Skin epidermis (tissue), 12 donors: ENCODE measurements at regions not wholly inside any gene's neighbourhood (a gene's known extent, or its start where the extent isn't known, plus 50 kb on each side); places are given as distances from the start of the nearest gene placed in this dataset.
A peak's percentile ranks its signal among the peaks of the same experiment; 100 is the strongest.

Source experiments
- H3K27ac ChIP-seq, 21 experiments: fragments of 200-600 bp; sonication (generic) in 11 of 21; one replicate each; pipeline ENCODE4 v1.5.0; 2020; ENCODE audit warnings: mild to moderate bottlenecking in 3 of 21, inconsistent platforms in 2 of 21, moderate library complexity in 2 of 21
- H3K4me3 ChIP-seq, 7 experiments: fragments of 200-600 bp; sonication (generic) in 2 of 7; one replicate each; pipeline ENCODE4 v1.5.0; 2020; ENCODE audit warnings: inconsistent platforms in 2 of 7, mild to moderate bottlenecking in 2 of 7, moderate library complexity in 1 of 7

DNA sequence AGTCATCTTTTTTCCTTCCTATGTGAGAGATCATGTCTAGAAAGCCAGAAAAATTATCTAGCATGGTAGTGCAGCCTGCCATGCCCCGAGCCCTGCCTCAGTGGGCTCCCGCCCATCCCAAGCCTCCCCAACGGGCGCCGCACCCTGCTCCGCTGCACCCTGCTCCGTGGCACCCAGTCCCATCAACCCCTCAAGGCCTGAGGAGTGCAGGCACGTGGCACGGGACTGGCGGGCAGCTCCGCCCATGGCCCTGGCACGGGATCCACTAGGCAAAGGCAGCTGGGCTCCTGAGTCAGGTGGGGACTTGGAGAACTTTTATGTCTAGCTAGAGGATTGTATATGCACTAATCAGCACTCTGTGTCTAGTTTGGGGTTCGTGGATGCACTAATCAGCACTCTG is 83.4 kb upstream of the COL3A1 start:
- Histone ChIP-seq H3K27ac (peak overlapping the region in 1 of 21 experiments; percentile 1), H3K4me3 (no peak overlapping the region)

DNA sequence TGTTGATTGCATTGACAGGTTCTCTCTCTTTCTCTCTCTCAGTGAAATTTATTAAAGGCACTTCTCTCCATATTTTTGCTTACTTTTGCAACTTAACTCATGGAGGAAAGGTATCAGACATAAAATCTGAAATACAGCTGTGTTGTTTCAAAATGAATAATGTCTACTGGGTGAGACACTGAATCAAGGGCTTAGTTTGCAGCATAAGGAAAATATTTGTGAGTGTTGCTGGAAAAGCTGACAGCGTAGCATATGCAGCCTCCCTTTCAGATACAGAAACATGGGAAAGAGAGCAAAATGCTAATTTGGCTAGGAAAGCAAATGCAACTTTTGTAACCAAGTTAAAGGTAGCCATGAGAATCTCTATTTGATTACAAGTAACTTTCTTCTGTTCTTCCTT is 81.5 kb upstream of the COL3A1 start:
- Histone ChIP-seq H3K27ac (peak overlapping the region in 6 of 21 experiments; percentile 12 to 65 (median 43)), H3K4me3 (no peak overlapping the region)

DNA sequence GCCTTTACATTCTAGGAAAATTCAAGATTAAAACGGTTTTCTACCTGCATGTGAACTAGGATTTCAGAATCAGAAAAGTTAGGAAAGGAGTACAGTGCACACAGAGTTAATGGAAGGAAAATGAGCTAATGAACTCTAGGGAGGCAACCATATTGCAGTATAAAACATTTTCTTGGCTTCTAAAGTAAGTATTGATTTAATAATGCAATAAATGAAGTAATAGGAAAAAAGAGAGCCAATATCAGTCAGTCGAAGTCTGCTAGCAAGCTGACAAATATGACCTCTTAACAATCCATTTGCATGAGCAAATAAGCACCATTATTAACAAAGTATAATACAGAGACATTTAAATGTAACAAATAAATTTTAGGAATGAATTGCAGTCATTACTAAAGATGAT is 80.2 kb upstream of the COL3A1 start:
- peak overlapping the region in 9 of 21 experiments; percentile 1 to 65 (median 30) for H3K27ac ChIP-seq

DNA sequence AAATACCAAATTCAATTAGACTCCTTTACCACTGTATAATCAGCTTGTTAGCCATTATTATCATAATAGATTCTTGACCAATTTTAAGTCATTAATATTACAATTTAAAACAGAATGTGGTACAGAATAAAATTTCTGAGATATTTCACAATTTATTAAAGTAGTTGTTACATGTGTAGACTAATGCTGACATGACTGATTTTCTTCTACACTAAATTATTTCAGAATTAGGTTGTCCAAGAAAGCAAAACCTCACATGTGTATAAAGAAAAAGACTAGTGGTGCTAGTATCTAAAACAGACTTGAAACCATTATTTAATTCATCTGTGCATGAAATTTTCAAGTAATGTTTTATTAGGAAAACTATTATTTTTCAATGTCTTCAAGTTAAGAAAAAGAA is 79.2 kb upstream of the COL3A1 start:
- Histone ChIP-seq H3K27ac (peak overlapping the region in 5 of 21 experiments; percentile 1 to 65 (median 60)), H3K4me3 (no peak overlapping the region)

More for the DNA sequence above, 80.2 kb upstream of the COL3A1 start:
- H3K4me3 ChIP-seq = no peak overlapping the region

DNA sequence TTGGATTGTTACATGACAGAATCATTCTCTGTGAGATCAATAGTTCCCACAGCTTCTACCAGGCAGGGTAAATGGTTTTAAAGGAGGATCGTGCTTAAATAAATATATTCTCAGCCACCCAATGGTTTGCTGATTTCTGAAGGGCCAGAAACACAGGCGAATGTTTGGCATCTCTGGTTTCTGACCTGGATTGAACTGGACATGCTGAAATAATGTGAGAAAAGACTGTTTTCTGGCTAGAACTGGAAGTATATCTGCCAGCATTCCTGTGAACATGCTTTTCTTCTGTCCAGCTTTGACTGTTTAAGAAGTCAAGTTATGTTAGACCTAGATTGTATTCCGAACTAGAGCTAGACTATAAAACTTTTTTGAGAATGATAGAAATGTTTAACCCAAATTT is 77.1 kb upstream of the COL3A1 start:
- no peak overlapping the region for H3K4me3 ChIP-seq

DNA sequence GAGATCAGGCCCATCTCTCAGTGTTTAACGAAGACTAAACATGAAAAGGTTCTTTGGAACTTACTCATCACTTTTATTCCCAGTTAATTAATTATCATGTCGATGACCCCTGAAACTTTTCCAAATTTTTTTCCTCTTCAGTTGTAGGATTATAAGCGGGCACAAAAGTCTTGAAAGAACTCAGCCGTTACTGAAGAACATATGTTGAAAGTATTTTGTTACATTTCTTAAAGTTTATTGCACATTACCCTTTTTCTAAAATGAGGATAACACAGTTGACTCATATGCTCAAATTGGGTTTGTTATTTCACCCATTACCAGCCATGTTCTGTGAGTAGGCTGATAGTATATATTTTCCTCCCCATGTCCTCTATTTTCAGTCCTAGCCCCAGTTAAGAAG is 75.9 kb upstream of the COL3A1 start:
- H3K4me3 ChIP-seq = no peak overlapping the region
- peak overlapping the region in 12 of 21 experiments; percentile 27 to 85 (median 51) for H3K27ac ChIP-seq

More for the DNA sequence above, 77.1 kb upstream of the COL3A1 start:
- H3K27ac ChIP-seq = peak overlapping the region in 10 of 21 experiments; percentile 31 to 85 (median 56)

DNA sequence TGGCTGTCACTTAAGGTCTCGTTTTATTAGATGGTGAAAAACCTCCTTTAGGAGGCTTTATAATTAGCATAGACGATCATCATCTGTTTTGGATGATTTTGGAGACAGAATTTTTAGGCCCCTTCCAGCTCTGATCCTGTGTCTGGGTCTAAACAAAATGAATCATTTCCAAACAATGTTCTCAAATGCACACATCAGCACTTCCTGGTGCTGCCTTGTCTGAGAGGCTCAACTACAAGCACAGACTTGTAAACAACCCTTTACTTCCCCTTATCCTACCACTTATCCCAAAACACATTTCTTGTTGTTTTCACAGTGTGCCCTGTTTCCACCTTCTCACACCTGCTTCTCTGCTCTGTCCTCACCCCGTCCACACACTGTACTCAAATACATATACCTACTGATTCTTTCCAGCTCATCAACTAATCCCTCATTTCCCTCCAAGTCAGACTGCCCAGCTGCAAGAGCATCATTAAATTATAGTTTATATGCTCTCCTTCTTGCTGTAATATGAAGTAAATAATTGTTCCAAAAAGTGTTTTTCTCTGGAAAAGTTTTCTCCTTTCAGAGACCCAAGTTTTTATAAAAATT is 71.2 kb upstream of the COL3A1 start:
- H3K27ac ChIP-seq = peak overlapping the region in 10 of 21 experiments; percentile 11 to 85 (median 62)
- no peak overlapping the region for H3K4me3 ChIP-seq

DNA sequence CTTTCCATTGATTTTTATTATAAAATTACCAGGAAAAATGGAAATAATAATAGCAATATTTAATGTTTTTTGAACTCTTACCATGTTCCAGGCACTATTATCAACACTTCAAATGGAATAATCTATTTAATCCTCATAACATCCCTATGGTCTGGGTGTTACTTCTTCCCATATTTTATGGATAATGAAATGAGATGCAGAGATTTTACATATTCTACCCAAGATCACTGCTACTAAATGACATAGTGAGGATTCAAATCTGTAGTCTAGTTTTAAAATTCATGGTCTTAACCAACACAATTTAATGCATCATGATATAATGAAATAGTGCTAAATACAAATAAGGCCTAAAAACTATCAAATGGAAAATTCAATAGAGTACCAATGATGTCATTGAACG is 70.4 kb upstream of the COL3A1 start:
- H3K27ac ChIP-seq = peak overlapping the region in 5 of 21 experiments; percentile 60 to 85 (median 70)
- H3K4me3 ChIP-seq = no peak overlapping the region

DNA sequence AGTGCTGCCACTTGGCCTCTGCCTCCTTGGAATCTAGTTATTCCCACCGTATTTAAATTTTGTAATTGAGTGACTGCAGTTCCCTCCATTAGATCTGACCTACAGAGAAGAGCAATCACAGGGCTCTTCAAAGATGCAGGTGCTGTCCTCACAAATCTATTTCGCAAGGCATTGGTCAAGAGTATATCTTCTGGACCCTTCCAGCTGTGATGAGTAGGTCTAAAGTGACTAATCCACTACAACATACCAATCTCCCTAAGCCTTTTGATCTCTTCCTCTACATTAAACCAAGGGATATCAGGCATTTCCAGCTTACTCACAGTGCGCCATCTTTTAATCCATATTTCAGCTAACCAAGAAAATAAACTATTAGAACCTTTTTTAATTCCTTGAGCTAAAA is 65.1 kb upstream of the COL3A1 start:
- Histone ChIP-seq H3K27ac (no peak overlapping the region), H3K4me3 (no peak overlapping the region)

DNA sequence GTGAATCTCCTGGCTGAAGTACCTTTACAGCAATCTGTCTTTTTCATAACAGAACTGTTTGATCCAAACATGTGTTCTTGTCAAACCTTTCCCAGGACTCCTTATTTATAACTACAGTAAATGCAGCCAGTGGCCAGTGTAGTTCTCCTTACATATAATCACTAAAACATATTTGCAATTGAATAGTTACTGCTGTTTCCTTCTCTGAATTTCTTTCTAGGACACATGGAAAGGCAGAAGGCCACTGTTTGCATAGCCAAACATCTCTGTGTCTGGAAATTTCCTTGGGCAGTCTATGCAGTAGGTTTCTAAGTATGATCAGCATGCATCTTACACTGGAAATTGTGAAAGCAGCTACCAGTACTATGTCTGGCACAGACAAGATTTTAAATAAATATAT is 57.4 kb upstream of the COL3A1 start:
- H3K4me3 ChIP-seq = no peak overlapping the region
- H3K27ac ChIP-seq = no peak overlapping the region

DNA sequence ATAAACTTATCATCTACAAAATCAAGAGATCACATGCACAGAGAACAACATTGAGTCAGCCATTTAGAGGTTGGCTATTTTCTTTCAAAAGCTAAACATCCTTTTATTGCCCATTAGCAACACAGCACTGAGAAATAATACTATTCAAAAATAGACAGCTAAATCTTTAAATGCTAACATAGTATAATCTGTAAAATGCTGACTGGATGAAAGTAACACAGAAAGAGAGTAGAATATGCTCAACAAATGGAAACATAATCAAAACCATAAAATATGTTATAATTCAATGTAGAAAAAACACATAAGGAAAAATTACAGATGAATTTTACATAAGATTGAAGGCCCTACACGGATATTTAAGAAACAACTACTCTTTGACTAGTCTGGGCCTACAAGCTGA is 56.5 kb upstream of the COL3A1 start:
- Histone ChIP-seq H3K27ac (no peak overlapping the region), H3K4me3 (no peak overlapping the region)

DNA sequence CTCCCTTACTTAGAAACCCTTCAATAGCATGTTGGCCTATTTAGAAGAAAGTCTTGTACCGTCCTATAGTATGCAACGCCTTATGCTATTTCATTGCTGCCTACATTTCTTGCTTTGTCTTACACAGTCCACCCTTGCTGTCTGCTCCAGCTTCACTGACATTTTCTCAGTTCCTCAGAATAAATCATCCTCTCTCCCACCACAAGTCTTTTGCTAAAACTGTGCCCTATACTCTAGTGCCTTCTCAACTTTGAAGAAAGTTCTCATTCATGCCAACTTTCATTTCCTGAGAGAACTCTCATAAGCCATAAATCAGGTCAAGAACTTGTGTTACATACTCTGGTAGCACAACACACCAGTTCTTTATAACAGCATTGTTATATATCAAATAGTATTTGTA is 54.3 kb upstream of the COL3A1 start:
- no peak overlapping the region for H3K27ac ChIP-seq

DNA sequence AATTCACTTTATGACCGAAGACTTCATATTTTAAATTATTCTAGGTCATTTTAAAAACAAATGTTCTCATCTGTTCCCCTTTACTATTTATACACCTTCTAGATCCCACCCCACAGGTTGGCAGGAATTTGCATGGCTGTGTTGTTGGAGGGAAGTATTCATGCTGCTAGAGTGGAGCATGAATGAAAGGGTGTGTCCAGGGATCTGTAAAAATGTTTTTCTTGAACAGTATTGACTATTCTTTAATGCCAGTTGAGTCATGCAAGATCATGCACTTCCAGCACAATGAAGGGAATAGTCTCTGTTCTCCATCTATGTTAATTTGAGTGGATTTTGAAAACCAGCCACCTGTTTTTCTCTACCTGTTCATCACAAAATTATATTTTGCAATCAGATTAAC is 52.0 kb upstream of the COL3A1 start:
- no peak overlapping the region for H3K4me3 ChIP-seq
- no peak overlapping the region for H3K27ac ChIP-seq

More for the DNA sequence above, 54.3 kb upstream of the COL3A1 start:
- H3K4me3 ChIP-seq = no peak overlapping the region
